T47D (cell line): ENCODE measurements at regions not wholly inside any gene's neighbourhood (a gene's known extent, or its start where the extent isn't known, plus 50 kb on each side); places are given as distances from the start of the nearest gene placed in this dataset.
"Not testable (repeated sequence)": the region's sequence is repeated elsewhere in the genome, so short reads cannot be mapped to it uniquely, and the experiment has no call there.

ENCODE experiments used
- DNase-seq, 2 experiments: peaks; one replicate each; pipeline versions ENCODE4 v3.0.0 to v3.0.0-alpha.2; 2011 to 2012; ENCODE audit warnings: low read depth in 1 of 2, low spot score in 1 of 2
- in situ Hi-C: cut with HindIII; loops from 2 replicates; pipeline ENCODE4 v1.10.0; 2016; ENCODE audit warnings: low sequenced_read_pairs, low pct_unique_long_range_greater_than_20kb

- in situ Hi-C loops, DNase-seq: not testable (repeated sequence)
Observed at GRCh38 chr1:148432318-148432717, 50.8 kb downstream of the PPIAL4G start.

GRCh38 chr1:148429856-148430255 is 53.2 kb downstream of the PPIAL4G start:
- in situ Hi-C loops: not testable (repeated sequence)

GRCh38 chr1:148426940-148427611 is 56.0 kb downstream of the PPIAL4G start:
- in situ Hi-C loops, DNase-seq: not testable (repeated sequence)

More at GRCh38 chr1:148429856-148430255, 53.2 kb downstream of the PPIAL4G start:
- DNase-seq: not testable (repeated sequence)

GRCh38 chr1:148426385-148426784 is 56.7 kb downstream of the PPIAL4G start:
- DNase-seq, in situ Hi-C loops: not testable (repeated sequence)

GRCh38 chr1:148424143-148425003 is 58.7 kb downstream of the PPIAL4G start:
- peak in 1 of 2 experiments; percentile 50 for DNase-seq
- in situ Hi-C loops: not testable (repeated sequence)

- in situ Hi-C loops, DNase-seq: not testable (repeated sequence)
Observed at GRCh38 chr1:148422921-148423320, 60.2 kb downstream of the PPIAL4G start.

- in situ Hi-C loops, DNase-seq: not testable (repeated sequence)
Observed at GRCh38 chr1:148417241-148417640, 65.9 kb downstream of the PPIAL4G start.

- not testable (repeated sequence) for DNase-seq
Observed at GRCh38 chr1:148413385-148413784, 69.7 kb downstream of the PPIAL4G start.

GRCh38 chr1:148404786-148405568 is 78.1 kb downstream of the PPIAL4G start:
- DNase-seq, in situ Hi-C loops: not testable (repeated sequence)

More at GRCh38 chr1:148413385-148413784, 69.7 kb downstream of the PPIAL4G start:
- in situ Hi-C loops: not testable (repeated sequence)

GRCh38 chr1:148403925-148404324 is 79.2 kb downstream of the PPIAL4G start:
- DNase-seq, in situ Hi-C loops: not testable (repeated sequence)

GRCh38 chr1:148403085-148403456 is 80.0 kb downstream of the PPIAL4G start:
- DNase-seq, in situ Hi-C loops: not testable (repeated sequence)

- peak in 1 of 2 experiments; percentile 74 for DNase-seq
- in situ Hi-C loops: not testable (repeated sequence)
Observed at GRCh38 chr1:148402152-148403084, 80.7 kb downstream of the PPIAL4G start.

- DNase-seq, in situ Hi-C loops: not testable (repeated sequence)
Observed at GRCh38 chr1:148397516-148397915, 85.6 kb downstream of the PPIAL4G start.

- DNase-seq, in situ Hi-C loops: not testable (repeated sequence)
Observed at GRCh38 chr1:148392505-148392904, 90.6 kb downstream of the PPIAL4G start.

GRCh38 chr1:148391323-148391722 is 91.8 kb downstream of the PPIAL4G start:
- in situ Hi-C loops, DNase-seq: not testable (repeated sequence)
